Activated CD8-positive, alpha-beta memory T cell treated with anti-CD3 and anti-CD28 coated beads for 48 hours (primary cell): ENCODE measurements at regions not wholly inside any gene's neighbourhood (a gene's known extent, or its start where the extent isn't known, plus 50 kb on each side); places are given as distances from the start of the nearest gene placed in this dataset.
"Not testable (repeated sequence)": the region's sequence is repeated elsewhere in the genome, so short reads cannot be mapped to it uniquely, and the experiment has no call there.

Experiments used
- DNase-seq, 3 experiments: peaks; one replicate each; pipeline ENCODE4 v3.0.0-alpha.2; 2020; ENCODE audit warnings: low read depth in 2 of 3, low spot score in 2 of 3

- DNase-seq, result no peak
These were observed 81.3 kb upstream of the IRX4 start for GRCh38 chr5:1963941-1964451.

- DNase-seq, result no peak
These were observed 80.6 kb upstream of the IRX4 start for GRCh38 chr5:1963358-1963757.

- DNase-seq, result no peak
These were observed 80.1 kb upstream of the IRX4 start for GRCh38 chr5:1962619-1963355.

- DNase-seq, result no peak
These were observed 79.3 kb upstream of the IRX4 start for GRCh38 chr5:1961952-1962595.

GRCh38 chr5:1961304-1961946 lies 78.7 kb upstream of the IRX4 start:
- DNase-seq, result no peak

- DNase-seq, result no peak
These were observed 78.0 kb upstream of the IRX4 start for GRCh38 chr5:1960595-1961303.

- DNase-seq, result no peak
These were observed 77.2 kb upstream of the IRX4 start for GRCh38 chr5:1959725-1960581.

- no peak for DNase-seq
These were observed 76.5 kb upstream of the IRX4 start for GRCh38 chr5:1959231-1959630.

- no peak for DNase-seq
These were observed 75.7 kb upstream of the IRX4 start for GRCh38 chr5:1958211-1959010.

- DNase-seq, result no peak
These were observed 72.9 kb upstream of the IRX4 start for GRCh38 chr5:1955586-1955985.

- not testable (repeated sequence) for DNase-seq
These were observed 71.0 kb upstream of the IRX4 start for GRCh38 chr5:1953710-1954109.

- no peak for DNase-seq
These were observed 69.8 kb upstream of the IRX4 start for GRCh38 chr5:1952444-1953099.

GRCh38 chr5:1952021-1952420 lies 69.3 kb upstream of the IRX4 start:
- DNase-seq, result no peak

GRCh38 chr5:1951165-1951816 lies 68.6 kb upstream of the IRX4 start:
- no peak for DNase-seq

- DNase-seq, result no peak
These were observed 68.0 kb upstream of the IRX4 start for GRCh38 chr5:1950708-1951103.

GRCh38 chr5:1950096-1950707 lies 67.5 kb upstream of the IRX4 start:
- DNase-seq, result no peak

GRCh38 chr5:1949253-1949652 lies 66.5 kb upstream of the IRX4 start:
- no peak for DNase-seq

GRCh38 chr5:1948663-1949191 lies 66.0 kb upstream of the IRX4 start:
- DNase-seq, result no peak
